LNCaP clone FGC (cell line): ENCODE measurements at regions not wholly inside any gene's neighbourhood (a gene's known extent, or its start where the extent isn't known, plus 50 kb on each side); places are given as distances from the start of the nearest gene placed in this dataset.

Experiments used
- DNase-seq: peaks from one replicate; pipeline ENCODE4 v3.0.0-alpha.2; 2011; ENCODE audit warnings: low read depth
- H3K4me3 ChIP-seq: 2 replicates; pipeline ENCODE4 v1.5.1; 2011; ENCODE audit warnings: mild to moderate bottlenecking, low read depth, low read length, control low read depth
- CTCF ChIP-seq: IDR thresholded peaks from 2 replicates; pipeline ENCODE4 v1.5.1; 2012; ENCODE audit warnings: mild to moderate bottlenecking; ENCODE audit not compliant: control insufficient read depth, insufficient read depth; ENCODE audit errors: extremely low read depth

GRCh38 chr5:173547579-173547978, 68.9 kb downstream of the BOD1 start:
- no peak for TF ChIP-seq CTCF
- DNase-seq: no peak
- no peak overlapping the region for H3K4me3 ChIP-seq

GRCh38 chr5:173542964-173543363, 73.5 kb downstream of the BOD1 start:
- no peak for TF ChIP-seq CTCF
- H3K4me3 ChIP-seq: no peak overlapping the region
- no peak for DNase-seq

- no peak for DNase-seq
- no peak overlapping the region for H3K4me3 ChIP-seq
- TF ChIP-seq CTCF: no peak
Measured at GRCh38 chr5:173542159-173542558, 74.3 kb downstream of the BOD1 start.

GRCh38 chr5:173538654-173539053, 77.8 kb downstream of the BOD1 start:
- no peak overlapping the region for H3K4me3 ChIP-seq
- TF ChIP-seq CTCF: no peak
- no peak for DNase-seq

DNA sequence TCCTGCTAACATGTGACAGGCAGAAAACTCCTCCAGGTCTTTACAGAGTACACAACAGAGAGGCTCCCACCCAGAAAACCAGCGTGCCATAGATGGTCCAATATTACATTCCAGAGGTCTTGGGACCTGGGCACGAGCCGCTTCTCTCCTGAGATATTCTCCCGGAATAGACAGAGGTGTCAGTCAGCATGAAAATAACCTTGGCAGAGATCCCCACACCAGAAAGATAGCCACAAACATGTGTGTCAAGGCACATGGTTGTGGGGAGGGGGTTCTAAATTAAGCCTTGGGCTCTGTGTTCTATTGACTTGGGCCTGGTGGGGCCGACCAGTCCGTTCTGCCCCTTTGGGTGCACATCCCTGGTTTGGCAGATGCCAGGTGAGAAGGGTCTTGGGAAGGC, 78.4 kb downstream of the BOD1 start:
- no peak overlapping the region for H3K4me3 ChIP-seq
- no peak for TF ChIP-seq CTCF
- no peak for DNase-seq

DNA sequence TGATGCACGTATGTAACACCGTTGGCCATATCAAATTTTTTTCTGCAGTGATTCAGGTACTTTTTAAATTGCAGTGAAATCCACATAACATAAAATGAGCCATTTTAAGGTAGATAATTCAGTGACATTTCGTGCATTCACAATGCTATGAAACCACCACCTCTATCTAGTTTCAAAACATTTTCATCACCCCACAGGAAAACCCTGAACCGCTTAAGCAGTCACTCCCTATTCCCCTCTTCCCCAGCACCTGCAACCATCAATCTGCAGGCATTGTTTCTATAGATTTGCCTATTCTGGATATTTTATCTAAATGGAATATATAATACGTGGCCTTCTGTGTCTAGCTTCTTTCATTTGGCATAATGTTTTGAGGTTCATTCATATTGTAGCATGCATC, 79.2 kb downstream of the BOD1 start:
- no peak for TF ChIP-seq CTCF
- DNase-seq: no peak
- no peak overlapping the region for H3K4me3 ChIP-seq

GRCh38 chr5:173535976-173536639, 80.3 kb downstream of the BOD1 start:
- no peak overlapping the region for H3K4me3 ChIP-seq
- TF ChIP-seq CTCF: no peak
- DNase-seq: no peak
